ENCODE measurements at regions not wholly inside any gene's neighbourhood (a gene's known extent, or its start where the extent isn't known, plus 50 kb on each side); places are given as distances from the start of the nearest gene placed in this dataset.

DNA sequence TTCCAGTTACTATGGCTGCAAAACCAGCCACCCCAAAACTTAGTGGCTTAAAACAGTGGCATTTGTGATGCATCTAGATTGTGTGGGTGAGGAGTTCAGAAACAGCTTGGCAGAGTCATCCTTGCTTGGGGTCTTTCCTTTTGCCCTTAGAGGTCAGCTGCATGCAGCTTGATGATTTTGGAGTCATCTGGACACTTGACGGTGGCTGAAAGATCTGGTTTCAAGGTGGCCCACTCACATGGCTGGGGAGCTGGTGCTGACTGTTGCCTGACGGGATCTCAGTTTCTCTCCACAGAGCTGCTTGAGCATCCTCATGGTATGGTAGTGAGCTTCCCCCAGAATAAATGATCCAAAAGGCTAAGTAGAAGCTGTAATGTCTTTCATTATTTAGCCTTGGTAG lies 191.3 kb upstream of the GALNT17 start:
- no peak for DNase-seq (ENCODE audit: low spot score)
- TF ChIP-seq, protein P1, sequence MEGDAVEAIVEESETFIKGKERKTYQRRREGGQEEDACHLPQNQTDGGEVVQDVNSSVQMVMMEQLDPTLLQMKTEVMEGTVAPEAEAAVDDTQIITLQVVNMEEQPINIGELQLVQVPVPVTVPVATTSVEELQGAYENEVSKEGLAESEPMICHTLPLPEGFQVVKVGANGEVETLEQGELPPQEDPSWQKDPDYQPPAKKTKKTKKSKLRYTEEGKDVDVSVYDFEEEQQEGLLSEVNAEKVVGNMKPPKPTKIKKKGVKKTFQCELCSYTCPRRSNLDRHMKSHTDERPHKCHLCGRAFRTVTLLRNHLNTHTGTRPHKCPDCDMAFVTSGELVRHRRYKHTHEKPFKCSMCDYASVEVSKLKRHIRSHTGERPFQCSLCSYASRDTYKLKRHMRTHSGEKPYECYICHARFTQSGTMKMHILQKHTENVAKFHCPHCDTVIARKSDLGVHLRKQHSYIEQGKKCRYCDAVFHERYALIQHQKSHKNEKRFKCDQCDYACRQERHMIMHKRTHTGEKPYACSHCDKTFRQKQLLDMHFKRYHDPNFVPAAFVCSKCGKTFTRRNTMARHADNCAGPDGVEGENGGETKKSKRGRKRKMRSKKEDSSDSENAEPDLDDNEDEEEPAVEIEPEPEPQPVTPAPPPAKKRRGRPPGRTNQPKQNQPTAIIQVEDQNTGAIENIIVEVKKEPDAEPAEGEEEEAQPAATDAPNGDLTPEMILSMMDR (IDR thresholded peaks at IDR 0.05; ENCODE audit: extremely low read depth, insufficient read depth, missing control alignments): no peak
- in situ Hi-C loops (cut with MboI; ENCODE audit: low pct_unique_long_range_greater_than_20kb, low sequenced_read_pairs, unreplicated experiment): no loop called here

DNA sequence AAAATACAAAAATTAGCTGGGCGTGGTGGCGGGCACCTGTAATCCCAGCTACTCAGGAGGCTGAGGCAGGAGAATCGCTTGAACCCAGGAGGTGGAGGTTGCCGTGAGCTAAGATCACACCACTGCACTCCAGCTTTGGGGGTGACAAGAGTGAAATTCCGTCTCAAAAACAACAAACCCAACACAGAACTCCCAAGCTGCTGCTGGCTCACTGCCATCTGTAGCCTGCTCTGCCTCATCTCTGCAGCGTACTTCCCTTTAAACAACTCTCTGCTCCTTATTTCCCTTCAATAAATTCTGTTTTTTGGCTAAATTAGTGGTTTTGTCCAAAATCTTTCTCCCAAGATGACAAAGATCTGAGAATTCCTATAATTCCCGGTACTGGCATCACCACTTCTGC lies 189.2 kb upstream of the GALNT17 start:
- TF ChIP-seq, protein P1 (IDR thresholded peaks at IDR 0.05; ENCODE audit: extremely low read depth, insufficient read depth, missing control alignments): no peak
- DNase-seq (ENCODE audit: low spot score): no peak
- in situ Hi-C loops (cut with MboI; ENCODE audit: low pct_unique_long_range_greater_than_20kb, low sequenced_read_pairs, unreplicated experiment): no loop called here

DNA sequence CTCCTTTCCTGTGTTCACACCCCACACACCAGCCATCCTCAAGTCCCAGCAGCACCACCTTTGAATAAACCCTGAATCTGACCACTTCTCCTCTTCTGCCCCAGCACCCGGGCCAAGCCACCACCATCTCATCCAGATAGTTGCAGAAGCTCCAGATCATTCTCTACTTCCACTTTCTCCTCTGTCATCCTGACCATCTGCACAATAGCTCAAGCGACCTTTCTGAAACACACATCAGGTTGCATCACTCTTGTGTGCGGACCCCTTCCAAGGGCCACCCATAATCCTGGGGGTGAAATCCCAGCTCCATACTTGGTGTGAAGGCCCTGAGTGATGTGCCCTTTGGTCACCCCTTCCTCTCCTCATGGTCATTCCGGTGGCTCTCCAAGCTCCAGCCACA lies 187.4 kb upstream of the GALNT17 start:
- DNase-seq (ENCODE audit: low spot score): no peak
- in situ Hi-C loops (cut with MboI; ENCODE audit: low pct_unique_long_range_greater_than_20kb, low sequenced_read_pairs, unreplicated experiment): no loop called here
- TF ChIP-seq, protein P1 (IDR thresholded peaks at IDR 0.05; ENCODE audit: extremely low read depth, insufficient read depth, missing control alignments): no peak

DNA sequence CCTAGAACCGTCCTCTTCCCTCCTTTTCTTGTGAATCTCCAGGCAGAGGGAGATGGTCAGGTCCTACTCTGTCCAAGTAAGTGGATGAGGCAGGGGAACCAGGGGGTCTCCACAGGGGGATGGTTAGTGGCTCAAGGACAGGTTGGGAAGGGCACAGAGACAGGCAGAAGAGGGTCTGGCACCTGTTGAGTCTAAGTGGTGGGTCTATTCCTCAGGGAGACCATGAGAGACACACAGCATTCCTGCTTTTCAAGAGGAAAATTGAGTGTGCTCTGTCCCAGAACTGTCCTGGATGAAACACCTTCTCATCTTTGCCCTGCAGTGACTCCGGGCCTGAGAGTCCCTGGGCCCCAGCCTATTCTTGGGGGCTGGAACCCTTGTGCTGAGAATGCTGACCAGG lies 184.8 kb upstream of the GALNT17 start:
- TF ChIP-seq, protein P1 (IDR thresholded peaks at IDR 0.05; ENCODE audit: extremely low read depth, insufficient read depth, missing control alignments): no peak
- no peak for DNase-seq (ENCODE audit: low spot score)
- in situ Hi-C loops (cut with MboI; ENCODE audit: low pct_unique_long_range_greater_than_20kb, low sequenced_read_pairs, unreplicated experiment): no loop called here

DNA sequence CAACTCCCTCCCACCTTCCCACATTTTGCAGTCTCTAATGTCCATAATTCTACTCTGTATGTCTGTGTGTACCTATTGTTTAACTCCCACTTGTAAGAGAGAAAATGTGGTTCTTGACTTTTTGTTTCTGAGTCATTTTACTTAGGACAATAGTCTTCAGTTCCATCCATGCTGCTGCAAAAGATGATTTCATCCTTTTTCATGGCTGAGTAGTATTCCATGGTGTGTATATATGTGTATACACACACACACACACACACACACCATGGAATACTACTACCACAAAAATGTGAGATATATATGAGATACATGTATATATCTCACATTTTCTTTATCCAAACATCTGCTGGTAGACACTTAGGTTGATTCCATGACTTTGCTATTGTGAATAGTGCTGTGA lies 182.1 kb upstream of the GALNT17 start:
- no peak for DNase-seq (ENCODE audit: low spot score)
- in situ Hi-C loops (cut with MboI; ENCODE audit: low pct_unique_long_range_greater_than_20kb, low sequenced_read_pairs, unreplicated experiment): no loop called here
- TF ChIP-seq, protein P1 (IDR thresholded peaks at IDR 0.05; ENCODE audit: extremely low read depth, insufficient read depth, missing control alignments): no peak

DNA sequence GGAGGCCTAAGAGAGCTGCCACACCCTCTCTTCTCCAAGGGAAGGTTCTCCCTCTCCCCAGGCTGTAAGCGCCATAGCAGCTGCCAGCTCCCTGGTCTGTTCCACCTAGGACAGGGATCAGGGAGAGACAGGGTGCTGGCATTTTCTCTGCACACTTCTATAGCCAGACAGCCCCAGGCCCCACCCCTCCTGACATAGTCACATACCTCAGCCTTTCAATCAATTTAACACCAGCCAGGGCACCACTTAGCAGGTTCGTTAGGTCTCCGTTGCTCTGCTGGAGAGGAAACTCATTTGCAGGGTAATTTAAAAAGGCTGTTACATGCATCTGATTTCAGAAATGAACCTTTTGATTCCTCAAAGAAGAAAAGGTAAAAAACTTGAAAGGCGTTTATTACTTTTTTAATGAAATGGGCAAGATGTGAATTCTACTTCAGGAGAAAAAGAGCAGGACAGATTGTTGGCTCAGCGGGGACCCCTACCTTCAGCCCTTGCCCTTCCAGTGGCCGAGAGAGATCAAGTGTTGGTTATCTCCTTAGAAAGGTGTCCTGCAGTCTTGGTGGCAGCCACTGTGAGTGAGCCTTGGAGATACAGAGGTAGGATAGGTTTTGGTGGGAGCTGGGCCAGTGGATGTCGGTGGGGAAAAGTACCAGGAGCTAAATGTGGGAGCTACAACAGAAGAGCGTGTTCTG lies 180.5 kb upstream of the GALNT17 start:
- in situ Hi-C loops (cut with MboI; ENCODE audit: low pct_unique_long_range_greater_than_20kb, low sequenced_read_pairs, unreplicated experiment): no loop called here
- TF ChIP-seq, protein P1 (IDR thresholded peaks at IDR 0.05; ENCODE audit: extremely low read depth, insufficient read depth, missing control alignments): no peak
- no peak for DNase-seq (ENCODE audit: low spot score)

Data from GM13977 (cell line).